Keratinocyte (primary cell): ENCODE measurements at regions not wholly inside any gene's neighbourhood (a gene's known extent, or its start where the extent isn't known, plus 50 kb on each side); places are given as distances from the start of the nearest gene placed in this dataset.

Source experiments
- CTCF ChIP-seq, 3 experiments: IDR thresholded peaks in 1 of 3; conservative IDR thresholded peaks in 1 of 3; optimal IDR thresholded peaks in 1 of 3; 2 replicates in 2 of 3; 3 replicates in 1 of 3; pipeline versions ENCODE3 to v1.5.1; 2011; ENCODE audit warnings: low read length in 3 of 3, mild to moderate bottlenecking in 3 of 3, moderate library complexity in 2 of 3, control low read depth in 1 of 3, inconsistent platforms in 1 of 3; ENCODE audit not compliant: insufficient read depth in 2 of 3; ENCODE audit errors: extremely low read depth in 1 of 3
- EZH2 ChIP-seq: IDR thresholded peaks from one replicate; pipeline ENCODE4 v1.6.1; 2012; ENCODE audit warnings: inconsistent platforms, mild to moderate bottlenecking, low read length, moderate library complexity

GRCh38 chr2:60285626-60286316 lies 267.7 kb downstream of the BCL11A start:
- TF ChIP-seq EZH2, result no peak
- TF ChIP-seq CTCF (optimal IDR thresholded peaks at IDR 0.05 in 1 of 3, IDR thresholded peaks at IDR 0.05 in 1 of 3, conservative IDR thresholded peaks at IDR 0.05 in 1 of 3; ENCODE audit: extremely low read depth in 1 of 3, insufficient read depth in 2 of 3, low read length in 3 of 3), result no peak
